H1 (cell line): ENCODE measurements at regions not wholly inside any gene's neighbourhood (a gene's known extent, or its start where the extent isn't known, plus 50 kb on each side); places are given as distances from the start of the nearest gene placed in this dataset.

ENCODE experiments used
- ATF3 ChIP-seq: IDR thresholded peaks from 2 replicates; pipeline ENCODE4 v1.6.1; 2011; ENCODE audit warnings: low read depth, mild to moderate bottlenecking, low read length; ENCODE audit not compliant: insufficient read depth
- CHD2 ChIP-seq: IDR thresholded peaks from 2 replicates; pipeline ENCODE4 v1.6.1; 2012; ENCODE audit warnings: low read length, improper control_type of control experiment
- CTCF ChIP-seq, 3 experiments: IDR thresholded peaks; 1 replicate in 2 of 3; 2 replicates in 1 of 3; pipeline versions ENCODE4 v1.5.1 to v1.6.1; 2011; ENCODE audit warnings: low read length in 3 of 3, mild to moderate bottlenecking in 3 of 3, inconsistent platforms in 2 of 3, low read depth in 1 of 3, moderate library complexity in 1 of 3; ENCODE audit not compliant: insufficient read depth in 1 of 3; ENCODE audit errors: control extremely low read depth in 1 of 3
- EP300 ChIP-seq, 2 experiments: IDR thresholded peaks; 1 replicate in 1 of 2; 2 replicates in 1 of 2; pipeline ENCODE4 v1.6.1; 2011 to 2012; ENCODE audit warnings: low read depth in 2 of 2, low read length in 2 of 2, mild to moderate bottlenecking in 2 of 2, borderline replicate concordance in 1 of 2, inconsistent platforms in 1 of 2, moderate library complexity in 1 of 2
- POLR2A ChIP-seq, 2 experiments: IDR thresholded peaks; 1 replicate in 1 of 2; 2 replicates in 1 of 2; pipeline ENCODE4 v1.6.1; 2011; ENCODE audit warnings: low read depth in 2 of 2, low read length in 2 of 2, mild to moderate bottlenecking in 2 of 2; ENCODE audit errors: control extremely low read depth in 1 of 2
- TF ChIP-seq, protein P1 (sequence below): IDR thresholded peaks from 2 replicates; pipeline ENCODE4 v1.6.1; 2012; ENCODE audit warnings: low read length, inconsistent platforms

DNA sequence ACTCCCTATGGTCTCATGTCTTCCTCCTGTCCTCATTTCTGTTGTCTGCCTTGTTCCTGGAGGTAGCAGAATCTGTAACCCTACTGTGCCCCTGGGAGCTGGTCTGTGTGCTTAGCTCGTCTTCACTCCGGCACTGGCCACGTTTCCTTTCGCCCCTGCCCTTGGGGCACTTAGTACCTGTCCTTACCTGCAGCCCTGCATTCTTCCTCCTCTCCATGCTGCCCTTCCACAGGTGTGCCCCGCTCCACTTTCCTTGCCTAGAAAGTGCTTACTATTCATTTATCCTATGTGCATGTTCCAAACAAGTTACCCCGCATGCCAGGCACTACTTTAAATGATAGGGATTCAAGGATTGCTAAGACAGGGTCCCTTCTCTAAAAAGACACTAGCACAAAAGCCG, 199.9 kb upstream of the ZMIZ1 start:
- TF ChIP-seq CTCF (IDR thresholded peaks at IDR 0.05; ENCODE audit: control extremely low read depth in 1 of 3, insufficient read depth in 1 of 3, low read depth in 1 of 3, low read length in 3 of 3) (no peak), EP300 (IDR thresholded peaks at IDR 0.05; ENCODE audit: borderline replicate concordance in 1 of 2, low read depth in 2 of 2, low read length in 2 of 2) (no peak), POLR2A (IDR thresholded peaks at IDR 0.05; ENCODE audit: control extremely low read depth in 1 of 2, low read depth in 2 of 2, low read length in 2 of 2) (no peak), ATF3 (no peak), CHD2 (no peak)
- TF ChIP-seq, protein P1, sequence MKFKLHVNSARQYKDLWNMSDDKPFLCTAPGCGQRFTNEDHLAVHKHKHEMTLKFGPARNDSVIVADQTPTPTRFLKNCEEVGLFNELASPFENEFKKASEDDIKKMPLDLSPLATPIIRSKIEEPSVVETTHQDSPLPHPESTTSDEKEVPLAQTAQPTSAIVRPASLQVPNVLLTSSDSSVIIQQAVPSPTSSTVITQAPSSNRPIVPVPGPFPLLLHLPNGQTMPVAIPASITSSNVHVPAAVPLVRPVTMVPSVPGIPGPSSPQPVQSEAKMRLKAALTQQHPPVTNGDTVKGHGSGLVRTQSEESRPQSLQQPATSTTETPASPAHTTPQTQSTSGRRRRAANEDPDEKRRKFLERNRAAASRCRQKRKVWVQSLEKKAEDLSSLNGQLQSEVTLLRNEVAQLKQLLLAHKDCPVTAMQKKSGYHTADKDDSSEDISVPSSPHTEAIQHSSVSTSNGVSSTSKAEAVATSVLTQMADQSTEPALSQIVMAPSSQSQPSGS = no peak
